ENCODE measurements at regions not wholly inside any gene's neighbourhood (a gene's known extent, or its start where the extent isn't known, plus 50 kb on each side); places are given as distances from the start of the nearest gene placed in this dataset.

GRCh38 chr6:26299286-26300042 is 65.5 kb upstream of the BTN3A2 start:
- TF ChIP-seq BHLHE40 (IDR thresholded peaks at IDR 0.05; ENCODE audit: low read depth, low read length) (no peak), CTCF (IDR thresholded peaks at IDR 0.05) (no peak), CBX8 (IDR thresholded peaks at IDR 0.05) (no peak), FOSB (CRISPR knock-in tag; IDR thresholded peaks at IDR 0.05) (no peak), RAD21 (conservative IDR thresholded peaks at IDR 0.05 in 1 of 2, IDR thresholded peaks at IDR 0.05 in 1 of 2) (no peak)

Measured in A549 (cell line).